ENCODE measurements at regions not wholly inside any gene's neighbourhood (a gene's known extent, or its start where the extent isn't known, plus 50 kb on each side); places are given as distances from the start of the nearest gene placed in this dataset.

DNA sequence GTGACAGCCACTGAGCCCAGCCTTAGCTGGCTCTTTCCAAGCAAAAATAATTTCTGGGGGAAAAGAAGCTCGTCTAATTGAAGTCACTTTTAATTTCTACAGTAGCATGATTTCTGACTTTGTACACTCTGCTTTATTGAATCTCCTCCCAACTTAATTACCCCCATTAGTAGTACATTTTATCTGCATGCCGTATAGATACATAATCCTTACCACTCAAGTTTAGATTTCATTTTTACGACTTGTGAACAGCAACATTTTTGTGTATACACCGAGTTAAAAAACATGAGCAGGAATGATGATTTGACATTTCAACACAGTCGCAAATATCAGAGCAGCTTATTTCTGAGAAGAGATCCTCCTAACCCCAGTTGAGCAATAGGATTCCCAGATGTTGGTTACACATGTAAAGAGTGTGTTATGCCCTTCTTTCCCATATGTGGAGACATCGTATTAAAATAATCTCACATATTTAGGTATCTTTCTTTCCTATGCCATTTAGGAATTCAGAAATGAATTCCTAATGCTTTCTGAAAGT, 127.3 kb upstream of the MTHFD1L start:
- no peak for TF ChIP-seq POLR2A (IDR thresholded peaks at IDR 0.05)
- TF ChIP-seq POLR2AphosphoS5 (IDR thresholded peaks at IDR 0.05; ENCODE audit: insufficient read depth in 1 of 2, low read depth in 1 of 2), result no peak

Data from vagina (tissue), 2 donors.